ENCODE measurements at regions not wholly inside any gene's neighbourhood (a gene's known extent, or its start where the extent isn't known, plus 50 kb on each side); places are given as distances from the start of the nearest gene placed in this dataset.
A peak's percentile ranks its signal among the peaks of the same experiment; 100 is the strongest.
"Not testable (repeated sequence)": the region's sequence is repeated elsewhere in the genome, so short reads cannot be mapped to it uniquely, and the experiment has no call there.

DNA sequence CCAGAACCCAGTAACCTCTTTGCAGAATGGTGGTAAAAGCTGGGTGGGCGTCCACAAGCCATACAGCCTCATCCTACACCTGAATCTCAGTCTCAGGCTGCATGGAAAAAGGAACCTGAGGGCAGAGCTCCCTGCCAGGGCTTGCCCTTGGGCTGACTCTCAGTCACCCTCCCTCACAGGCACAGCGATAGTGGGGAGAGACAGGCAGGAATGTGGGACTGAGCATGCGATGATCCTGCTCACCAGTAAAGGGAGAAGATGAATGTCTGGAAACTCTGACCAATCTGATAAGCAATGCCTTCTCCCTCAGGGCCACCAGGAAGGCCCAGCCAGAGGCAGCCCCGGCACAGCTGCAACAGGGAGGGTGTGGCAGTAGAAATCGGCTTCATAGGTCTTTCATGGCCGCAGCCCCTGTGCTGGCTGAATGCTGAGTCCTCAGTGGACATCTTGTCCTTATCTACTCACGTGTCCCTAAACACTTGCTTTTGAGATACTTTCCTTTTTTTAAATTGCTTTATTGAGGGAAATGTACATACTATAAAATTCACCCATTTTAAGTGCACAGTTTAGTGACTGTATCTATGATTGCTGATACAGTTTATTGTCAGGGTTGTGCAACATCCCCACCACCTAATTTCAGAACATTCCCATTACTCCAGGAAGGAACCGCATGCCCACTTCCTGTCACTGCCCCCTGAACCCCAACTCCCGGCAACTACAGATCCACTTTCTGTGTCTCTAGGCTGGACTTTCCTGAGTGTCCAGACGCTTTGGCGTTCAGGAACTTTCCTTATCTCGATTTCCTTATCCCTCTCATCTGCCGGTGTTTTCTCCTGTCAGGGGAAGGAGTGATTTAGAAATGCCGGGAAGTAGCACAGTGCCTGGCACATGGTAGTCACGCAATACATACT, 258.1 kb downstream of the PCNX1 start:
- H3K36me3 ChIP-seq, result no peaks in the 10 kb centered on the region
- peaks cover 20 to 21% of the 10 kb centered on the region in 2 experiments for H3K4me1 ChIP-seq (ENCODE audit: control insufficient read depth in 1 of 2, insufficient read depth in 1 of 2, low read depth in 1 of 2, low read length in 1 of 2)
- no peak overlapping the region for H3K27ac ChIP-seq
- H3K27me3 ChIP-seq, result peaks cover 5% of the 10 kb centered on the region
- no peaks in the 10 kb centered on the region for H3K9me3 ChIP-seq
- TF ChIP-seq, protein P1, sequence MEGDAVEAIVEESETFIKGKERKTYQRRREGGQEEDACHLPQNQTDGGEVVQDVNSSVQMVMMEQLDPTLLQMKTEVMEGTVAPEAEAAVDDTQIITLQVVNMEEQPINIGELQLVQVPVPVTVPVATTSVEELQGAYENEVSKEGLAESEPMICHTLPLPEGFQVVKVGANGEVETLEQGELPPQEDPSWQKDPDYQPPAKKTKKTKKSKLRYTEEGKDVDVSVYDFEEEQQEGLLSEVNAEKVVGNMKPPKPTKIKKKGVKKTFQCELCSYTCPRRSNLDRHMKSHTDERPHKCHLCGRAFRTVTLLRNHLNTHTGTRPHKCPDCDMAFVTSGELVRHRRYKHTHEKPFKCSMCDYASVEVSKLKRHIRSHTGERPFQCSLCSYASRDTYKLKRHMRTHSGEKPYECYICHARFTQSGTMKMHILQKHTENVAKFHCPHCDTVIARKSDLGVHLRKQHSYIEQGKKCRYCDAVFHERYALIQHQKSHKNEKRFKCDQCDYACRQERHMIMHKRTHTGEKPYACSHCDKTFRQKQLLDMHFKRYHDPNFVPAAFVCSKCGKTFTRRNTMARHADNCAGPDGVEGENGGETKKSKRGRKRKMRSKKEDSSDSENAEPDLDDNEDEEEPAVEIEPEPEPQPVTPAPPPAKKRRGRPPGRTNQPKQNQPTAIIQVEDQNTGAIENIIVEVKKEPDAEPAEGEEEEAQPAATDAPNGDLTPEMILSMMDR (IDR thresholded peaks at IDR 0.05), result no peak
- no peak overlapping the region for H3K4me3 ChIP-seq (ENCODE audit: low read depth in 1 of 2, low read length in 1 of 2)

DNA sequence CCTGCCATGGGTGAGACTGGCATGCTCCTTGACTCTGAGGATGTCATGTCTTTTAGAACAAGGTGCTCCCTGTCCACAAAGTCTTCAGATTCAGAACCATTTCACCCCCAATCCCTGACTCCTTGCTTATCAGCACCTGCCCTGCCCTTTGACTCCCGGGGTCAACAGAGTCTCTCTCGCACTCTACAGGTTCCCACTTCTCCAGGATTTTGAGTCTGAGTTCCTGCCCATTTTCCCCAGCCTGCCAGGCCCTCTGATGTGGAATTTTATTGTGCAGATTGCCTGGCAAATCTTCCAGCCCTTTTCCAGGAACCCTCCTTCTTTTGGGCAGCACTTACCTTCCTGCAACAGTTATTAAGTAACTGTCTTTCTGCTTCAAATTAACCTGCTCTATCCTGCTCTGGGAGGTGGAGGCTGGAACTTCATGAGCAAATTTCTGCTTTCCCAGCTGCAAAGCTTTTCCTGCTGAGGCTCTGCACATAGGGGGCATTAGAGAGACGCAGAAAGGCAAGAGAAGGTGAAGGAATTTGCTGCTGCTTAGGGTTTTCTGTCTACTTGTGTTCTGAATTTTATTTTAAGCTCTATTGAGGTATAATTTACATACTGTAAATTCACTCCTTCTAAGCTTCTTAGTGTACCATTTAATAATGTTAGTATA, 259.1 kb downstream of the PCNX1 start:
- H3K9me3 ChIP-seq, result no peaks in the 10 kb centered on the region
- TF ChIP-seq, protein P1 (IDR thresholded peaks at IDR 0.05), result no peak
- H3K4me3 ChIP-seq (ENCODE audit: low read depth in 1 of 2, low read length in 1 of 2), result no peak overlapping the region
- H3K27me3 ChIP-seq, result peaks cover 12% of the 10 kb centered on the region
- H3K27ac ChIP-seq, result no peak overlapping the region
- no peaks in the 10 kb centered on the region for H3K36me3 ChIP-seq
- peaks cover 20 to 21% of the 10 kb centered on the region in 2 experiments for H3K4me1 ChIP-seq (ENCODE audit: control insufficient read depth in 1 of 2, insufficient read depth in 1 of 2, low read depth in 1 of 2, low read length in 1 of 2)

DNA sequence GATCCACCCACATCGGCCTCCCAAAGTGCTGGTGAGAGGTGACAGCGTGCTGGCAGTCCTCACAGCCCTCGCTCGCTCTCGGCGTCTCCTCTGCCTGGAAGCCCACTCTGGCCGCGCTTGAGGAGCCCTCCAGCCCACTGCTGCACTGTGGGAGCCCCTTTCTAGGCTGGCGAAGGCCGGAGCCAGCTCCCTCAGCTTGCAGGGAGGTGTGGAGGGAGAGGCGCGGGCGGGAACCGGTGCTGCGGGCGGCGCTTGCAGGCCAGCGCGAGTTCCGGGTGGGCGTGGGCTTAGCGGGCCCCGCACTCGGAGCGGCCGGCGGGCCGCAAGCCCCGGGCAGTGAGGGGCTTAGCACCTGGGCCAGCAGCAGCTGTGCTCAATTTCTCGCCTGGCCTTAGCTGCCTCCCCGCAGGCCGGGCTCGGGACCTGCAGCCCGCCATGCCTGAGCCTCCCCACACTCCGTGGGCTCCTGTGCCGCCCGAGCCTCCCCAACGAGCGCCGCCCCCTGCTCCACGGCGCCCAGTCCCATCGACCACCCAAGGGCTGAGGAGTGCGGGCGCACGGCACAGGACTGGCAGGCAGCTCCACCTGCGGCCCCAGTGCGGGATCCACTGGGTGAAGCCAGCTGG, 260.2 kb downstream of the PCNX1 start:
- H3K36me3 ChIP-seq; H3K9me3 ChIP-seq; H3K27ac ChIP-seq; H3K4me3 ChIP-seq (ENCODE audit: low read depth in 1 of 2, low read length in 1 of 2): not testable (repeated sequence)
- Histone ChIP-seq H3K27me3 (peaks cover 19% of the 10 kb centered on the region), H3K4me1 (ENCODE audit: control insufficient read depth in 1 of 2, insufficient read depth in 1 of 2, low read depth in 1 of 2, low read length in 1 of 2) (peaks cover 20 to 21% of the 10 kb centered on the region in 2 experiments)

DNA sequence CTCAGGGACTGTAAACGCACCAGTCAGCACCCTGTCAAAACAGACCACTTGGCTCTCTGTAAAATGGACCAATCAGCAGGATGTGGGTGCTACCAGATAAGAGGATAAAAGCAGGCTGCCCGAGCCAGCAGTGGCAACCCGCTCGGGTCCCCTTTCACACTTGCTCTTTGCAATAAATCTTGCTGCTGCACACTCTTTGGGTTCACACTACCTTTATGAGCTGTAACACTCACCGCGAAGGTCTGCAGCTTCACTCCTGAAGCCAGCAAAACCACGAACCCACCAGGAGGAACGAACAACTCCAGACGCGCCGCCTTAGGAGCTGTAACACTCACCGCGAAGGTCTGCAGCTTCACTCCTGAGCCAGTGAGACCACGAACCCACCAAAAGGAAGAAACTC, 260.9 kb downstream of the PCNX1 start:
- Histone ChIP-seq H3K4me1 (ENCODE audit: control insufficient read depth in 1 of 2, insufficient read depth in 1 of 2, low read depth in 1 of 2, low read length in 1 of 2) (peaks cover 20 to 21% of the 10 kb centered on the region in 2 experiments), H3K27me3 (peaks cover 19% of the 10 kb centered on the region), H3K4me3 (ENCODE audit: low read depth in 1 of 2, low read length in 1 of 2) (peak overlapping the region in 1 of 2 experiments; percentile 15)
- not testable (repeated sequence) for H3K9me3 ChIP-seq, H3K27ac ChIP-seq, H3K36me3 ChIP-seq

DNA sequence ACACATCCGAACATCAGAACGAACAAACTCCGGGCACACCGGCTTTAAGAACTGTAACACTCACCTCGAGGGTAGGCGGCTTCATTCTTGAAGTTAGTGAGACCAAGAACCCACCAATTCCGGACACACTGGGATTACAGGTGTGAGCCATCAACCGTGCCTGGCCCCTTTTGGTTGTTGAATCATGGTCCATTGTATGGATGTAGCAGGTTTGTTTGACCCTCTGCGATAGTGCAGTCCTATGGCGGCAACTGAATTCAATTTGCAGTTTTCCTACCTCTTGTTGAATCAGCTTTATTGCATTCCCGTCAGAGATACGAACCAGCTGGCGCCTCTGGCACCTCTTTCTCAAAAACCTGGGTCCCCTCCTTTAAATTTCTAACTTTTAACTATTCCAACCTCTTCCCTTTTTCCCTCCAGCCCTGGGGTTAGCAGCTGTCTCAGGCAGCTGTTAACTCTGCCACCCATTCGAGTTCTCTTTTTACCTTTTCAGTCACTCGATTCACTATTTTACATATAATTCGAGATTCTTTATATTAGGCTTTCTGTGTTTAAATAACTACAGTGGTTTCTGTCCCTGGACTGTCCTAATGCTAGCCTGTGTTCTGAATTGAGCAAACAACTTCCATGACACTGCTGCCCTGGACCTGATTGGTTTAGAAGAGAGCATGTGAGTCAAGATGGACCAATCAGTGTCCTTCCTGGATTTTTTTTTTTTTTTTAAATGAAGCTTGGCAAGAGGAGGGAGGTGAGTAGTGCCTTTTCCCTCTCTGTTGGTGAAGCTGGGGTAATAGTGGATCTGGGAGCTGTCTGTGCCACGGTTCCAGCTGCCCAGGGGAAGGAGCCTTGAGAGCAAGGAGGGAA, 261.5 kb downstream of the PCNX1 start:
- Histone ChIP-seq H3K36me3 (no peaks in the 10 kb centered on the region), H3K27me3 (peaks cover 19% of the 10 kb centered on the region), H3K27ac (no peak overlapping the region), H3K4me1 (ENCODE audit: control insufficient read depth in 1 of 2, insufficient read depth in 1 of 2, low read depth in 1 of 2, low read length in 1 of 2) (peaks cover 20 to 21% of the 10 kb centered on the region in 2 experiments), H3K9me3 (no peaks in the 10 kb centered on the region), H3K4me3 (ENCODE audit: low read depth in 1 of 2, low read length in 1 of 2) (peak overlapping the region in 1 of 2 experiments; percentile 15)
- TF ChIP-seq, protein P1 (IDR thresholded peaks at IDR 0.05), result no peak

DNA sequence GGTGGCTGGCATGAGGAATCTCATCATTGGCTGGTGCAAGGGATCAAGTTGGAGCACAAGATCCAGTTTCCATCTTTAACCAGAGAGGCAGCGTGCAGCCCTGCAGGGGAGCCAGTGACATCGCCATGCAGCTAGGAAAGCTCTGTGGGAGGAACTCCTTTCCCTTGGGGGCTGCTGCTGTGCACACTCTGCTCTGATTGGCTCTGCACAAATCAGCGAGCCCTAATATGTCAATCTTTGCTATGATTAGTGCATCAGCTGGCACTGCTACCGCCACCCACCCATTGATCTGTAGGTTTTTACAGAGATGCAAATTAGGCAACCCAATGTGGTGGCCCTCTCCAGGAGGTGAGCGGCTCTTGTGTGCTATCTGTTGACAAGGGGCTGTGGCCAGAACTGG, 262.6 kb downstream of the PCNX1 start:
- peaks cover 19% of the 10 kb centered on the region for H3K27me3 ChIP-seq
- H3K9me3 ChIP-seq, result no peaks in the 10 kb centered on the region
- H3K4me1 ChIP-seq (ENCODE audit: control insufficient read depth in 1 of 2, insufficient read depth in 1 of 2, low read depth in 1 of 2, low read length in 1 of 2), result peaks cover 20% of the 10 kb centered on the region in 2 experiments
- H3K27ac ChIP-seq, result no peak overlapping the region
- TF ChIP-seq, protein P1 (IDR thresholded peaks at IDR 0.05), result no peak
- no peak overlapping the region for H3K4me3 ChIP-seq (ENCODE audit: low read depth in 1 of 2, low read length in 1 of 2)
- H3K36me3 ChIP-seq, result no peaks in the 10 kb centered on the region
